ENCODE measurements at regions not wholly inside any gene's neighbourhood (a gene's known extent, or its start where the extent isn't known, plus 50 kb on each side); places are given as distances from the start of the nearest gene placed in this dataset.

GRCh38 chr4:13181681-13182080 is 302.5 kb downstream of the RAB28 start:
- no peak overlapping the region for H3K4me3 ChIP-seq (ENCODE audit: low read depth, low read length)
- TF ChIP-seq CTCF (IDR thresholded peaks at IDR 0.05; ENCODE audit: low read depth, low read length, missing control alignments) = no peak
- DNase-seq (ENCODE audit: low read depth) = no peak

- H3K4me3 ChIP-seq (ENCODE audit: low read depth, low read length) = no peak overlapping the region
- TF ChIP-seq CTCF (IDR thresholded peaks at IDR 0.05; ENCODE audit: low read depth, low read length, missing control alignments) = no peak
- no peak for DNase-seq (ENCODE audit: low read depth)
Measured at GRCh38 chr4:13180701-13181100, 303.4 kb downstream of the RAB28 start.

- no peak overlapping the region for H3K4me3 ChIP-seq (ENCODE audit: low read depth, low read length)
- no peak for DNase-seq (ENCODE audit: low read depth)
- TF ChIP-seq CTCF (IDR thresholded peaks at IDR 0.05; ENCODE audit: low read depth, low read length, missing control alignments) = no peak
Measured at GRCh38 chr4:13178621-13179020, 305.5 kb downstream of the RAB28 start.

- no peak overlapping the region for H3K4me3 ChIP-seq (ENCODE audit: low read depth, low read length)
- TF ChIP-seq CTCF (IDR thresholded peaks at IDR 0.05; ENCODE audit: low read depth, low read length, missing control alignments) = no peak
- DNase-seq (ENCODE audit: low read depth) = no peak
Measured at GRCh38 chr4:13176741-13177142, 307.4 kb downstream of the RAB28 start.

- no peak for TF ChIP-seq CTCF (IDR thresholded peaks at IDR 0.05; ENCODE audit: low read depth, low read length, missing control alignments)
Measured at GRCh38 chr4:13174926-13175325, 309.2 kb downstream of the RAB28 start.

GRCh38 chr4:13174001-13174400 is 310.1 kb downstream of the RAB28 start:
- no peak for TF ChIP-seq CTCF (IDR thresholded peaks at IDR 0.05; ENCODE audit: low read depth, low read length, missing control alignments)
- no peak overlapping the region for H3K4me3 ChIP-seq (ENCODE audit: low read depth, low read length)
- DNase-seq (ENCODE audit: low read depth) = no peak

More at GRCh38 chr4:13174926-13175325, 309.2 kb downstream of the RAB28 start:
- no peak overlapping the region for H3K4me3 ChIP-seq (ENCODE audit: low read depth, low read length)
- DNase-seq (ENCODE audit: low read depth) = no peak

- no peak for TF ChIP-seq CTCF (IDR thresholded peaks at IDR 0.05; ENCODE audit: low read depth, low read length, missing control alignments)
- DNase-seq (ENCODE audit: low read depth) = no peak
- H3K4me3 ChIP-seq (ENCODE audit: low read depth, low read length) = no peak overlapping the region
Measured at GRCh38 chr4:13171292-13172057, 312.7 kb downstream of the RAB28 start.

Data from GM12864 (cell line).